OCI-LY1 (cell line): ENCODE measurements at regions not wholly inside any gene's neighbourhood (a gene's known extent, or its start where the extent isn't known, plus 50 kb on each side); places are given as distances from the start of the nearest gene placed in this dataset.

Experiments used
- H2AFZ ChIP-seq: fragments of 200-600 bp; sonication (generic), shearing (Covaris generic); 2 replicates; pipeline ENCODE4 v1.6.0; 2014; ENCODE audit warnings: antibody characterized with exemption, mild to moderate bottlenecking, low read length
- H3F3A ChIP-seq: fragments of 200-600 bp; sonication (generic), shearing (Covaris generic); 2 replicates; pipeline ENCODE4 v1.6.0; 2014; ENCODE audit warnings: mild to moderate bottlenecking, antibody characterized with exemption, low read length, moderate library complexity; ENCODE audit not compliant: insufficient read depth
- H3K27ac ChIP-seq: fragments of 200-600 bp; sonication (generic); 2 replicates; pipeline ENCODE4 v1.5.1; 2014; ENCODE audit warnings: low read length, mixed run types, mild to moderate bottlenecking, low read depth; ENCODE audit not compliant: poor library complexity, severe bottlenecking
- H3K27me3 ChIP-seq: fragments of 200-600 bp; sonication (generic); 2 replicates; pipeline ENCODE4 v1.6.0; 2014; ENCODE audit warnings: antibody characterized with exemption, mild to moderate bottlenecking, low read length, moderate library complexity; ENCODE audit not compliant: insufficient read depth
- H3K36me3 ChIP-seq: fragments of 200-600 bp; sonication (generic); 2 replicates; pipeline ENCODE4 v1.6.1; 2014; ENCODE audit warnings: mild to moderate bottlenecking, antibody characterized with exemption, low read length, moderate library complexity, mixed read lengths; ENCODE audit not compliant: insufficient read depth
- H3K4me1 ChIP-seq: fragments of 200-600 bp; sonication (generic); 2 replicates; pipeline ENCODE4 v1.5.1; 2014; ENCODE audit warnings: mild to moderate bottlenecking, low read length, moderate library complexity; ENCODE audit not compliant: insufficient read depth, severe bottlenecking
- H3K4me2 ChIP-seq: fragments of 200-600 bp; sonication (generic), shearing (Covaris generic); 2 replicates; pipeline ENCODE4 v1.6.1; 2014; ENCODE audit warnings: low read length
- H3K4me3 ChIP-seq: fragments of 200-600 bp; sonication (generic); 2 replicates; pipeline ENCODE4 v1.5.1; 2014; ENCODE audit warnings: low read length, low read depth, mild to moderate bottlenecking, mixed read lengths; ENCODE audit not compliant: poor library complexity, severe bottlenecking
- H3K79me2 ChIP-seq: fragments of 200-600 bp; shearing (Covaris generic); 2 replicates; pipeline ENCODE4 v1.6.1; 2016; ENCODE audit warnings: mixed run types, low read length, mixed read lengths; ENCODE audit not compliant: insufficient read depth
- H3K9ac ChIP-seq: fragments of 200-600 bp; sonication (generic), shearing (Covaris generic); 2 replicates; pipeline ENCODE4 v1.6.1; 2014; ENCODE audit warnings: mild to moderate bottlenecking, low read length, mixed read lengths
- H3K9me2 ChIP-seq: fragments of 200-600 bp; sonication (generic), shearing (Covaris generic); 2 replicates; pipeline ENCODE4 v1.6.1; 2014; ENCODE audit warnings: low read depth, mild to moderate bottlenecking, low read length, mixed read lengths
- H3K9me3 ChIP-seq: fragments of 200-600 bp; shearing (Covaris generic); 2 replicates; pipeline ENCODE4 v1.6.1; 2014; ENCODE audit warnings: low read length, mixed read lengths
- H4K20me1 ChIP-seq: fragments of 200-600 bp; sonication (generic), shearing (Covaris generic); 2 replicates; pipeline ENCODE4 v1.6.0; 2016; ENCODE audit warnings: mild to moderate bottlenecking, low read length; ENCODE audit not compliant: insufficient read depth
- CTCF ChIP-seq: fragments of 200-600 bp; sonication (generic), shearing (Covaris generic); IDR thresholded peaks from 2 replicates; pipeline ENCODE4 v1.5.1; 2017; ENCODE audit warnings: mild to moderate bottlenecking, antibody characterized with exemption, low read length, moderate library complexity, mixed read lengths
- EZH2 ChIP-seq: fragments of 200-600 bp; sonication (generic), shearing (Covaris generic); IDR thresholded peaks from 2 replicates; pipeline ENCODE4 v1.8.0; 2017; ENCODE audit warnings: borderline replicate concordance, mixed run types, mild to moderate bottlenecking, antibody characterized with exemption, low read length, moderate library complexity, mixed read lengths

DNA sequence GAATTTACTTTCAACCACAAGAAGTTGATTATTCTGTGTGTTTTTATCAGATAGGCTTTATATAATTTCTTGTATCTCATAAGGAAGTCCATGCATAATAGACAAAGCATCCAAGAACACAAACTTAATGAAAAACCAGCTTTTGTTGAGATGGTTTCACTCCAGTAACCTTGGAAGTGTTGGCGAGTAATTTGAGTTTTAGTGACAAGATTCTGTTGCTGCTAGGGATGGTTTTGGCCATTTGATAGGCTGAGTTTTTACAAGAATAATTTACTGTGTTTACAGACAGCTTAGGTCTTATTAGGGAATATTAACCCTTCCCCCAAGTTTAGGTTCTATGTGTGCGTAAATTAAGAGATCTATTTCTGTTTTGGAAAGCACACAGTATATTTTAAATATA, 513.6 kb downstream of the USP25 start:
- H3K9me2 ChIP-seq, result no peaks in the 10 kb centered on the region
- no peaks in the 10 kb centered on the region for H3K9me3 ChIP-seq
- H4K20me1 ChIP-seq, result no peaks in the 10 kb centered on the region
- H3K4me2 ChIP-seq, result no peak overlapping the region
- no peaks in the 10 kb centered on the region for H3K79me2 ChIP-seq
- no peaks in the 10 kb centered on the region for H3K4me1 ChIP-seq
- H3K4me3 ChIP-seq, result no peak overlapping the region
- H3K27me3 ChIP-seq, result no peaks in the 10 kb centered on the region
- no peaks in the 10 kb centered on the region for H3K36me3 ChIP-seq
- no peak overlapping the region for H2AFZ ChIP-seq
- H3K9ac ChIP-seq, result no peak overlapping the region
- TF ChIP-seq EZH2, result no peak
- TF ChIP-seq CTCF, result no peak
- no peak overlapping the region for H3K27ac ChIP-seq
- H3F3A ChIP-seq, result no peaks in the 10 kb centered on the region

GRCh38 chr21:16248705-16249104, 518.9 kb downstream of the USP25 start:
- no peak overlapping the region for H2AFZ ChIP-seq
- H3K9ac ChIP-seq, result no peak overlapping the region
- H4K20me1 ChIP-seq, result no peaks in the 10 kb centered on the region
- H3K4me3 ChIP-seq, result no peak overlapping the region
- H3K36me3 ChIP-seq, result no peaks in the 10 kb centered on the region
- no peaks in the 10 kb centered on the region for H3K9me3 ChIP-seq
- no peaks in the 10 kb centered on the region for H3K79me2 ChIP-seq
- no peaks in the 10 kb centered on the region for H3F3A ChIP-seq
- no peaks in the 10 kb centered on the region for H3K9me2 ChIP-seq
- TF ChIP-seq EZH2 (no peak), CTCF (no peak)
- no peak overlapping the region for H3K27ac ChIP-seq
- no peak overlapping the region for H3K4me2 ChIP-seq
- no peaks in the 10 kb centered on the region for H3K27me3 ChIP-seq
- no peaks in the 10 kb centered on the region for H3K4me1 ChIP-seq

DNA sequence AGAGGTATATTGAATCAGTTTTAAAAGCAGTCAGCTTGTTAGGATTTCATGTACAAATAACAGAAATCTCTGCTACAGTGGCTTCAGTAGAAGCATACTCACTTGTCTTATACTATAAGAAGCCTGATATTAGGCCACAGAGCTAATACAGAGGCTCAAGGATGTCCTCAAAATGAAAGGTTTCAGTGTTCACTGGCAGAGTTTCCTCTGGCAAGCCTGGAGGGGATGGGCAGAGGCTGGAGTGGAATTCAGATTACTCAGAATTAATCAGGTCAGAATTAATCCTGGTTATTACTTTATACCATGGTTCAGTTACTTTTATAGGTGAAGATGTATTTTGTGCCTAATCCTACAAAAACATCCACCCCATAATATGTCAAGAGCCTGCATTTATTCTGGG, 520.5 kb downstream of the USP25 start:
- no peak overlapping the region for H2AFZ ChIP-seq
- no peak overlapping the region for H3K27ac ChIP-seq
- no peaks in the 10 kb centered on the region for H4K20me1 ChIP-seq
- H3K4me2 ChIP-seq, result no peak overlapping the region
- no peak overlapping the region for H3K9ac ChIP-seq
- H3K79me2 ChIP-seq, result no peaks in the 10 kb centered on the region
- H3K9me3 ChIP-seq, result no peaks in the 10 kb centered on the region
- H3K4me1 ChIP-seq, result no peaks in the 10 kb centered on the region
- H3K9me2 ChIP-seq, result no peaks in the 10 kb centered on the region
- no peaks in the 10 kb centered on the region for H3K36me3 ChIP-seq
- H3K4me3 ChIP-seq, result no peak overlapping the region
- H3K27me3 ChIP-seq, result no peaks in the 10 kb centered on the region
- no peak for TF ChIP-seq CTCF
- TF ChIP-seq EZH2, result no peak
- no peaks in the 10 kb centered on the region for H3F3A ChIP-seq
